Vagina (tissue), 2 donors: ENCODE measurements at regions not wholly inside any gene's neighbourhood (a gene's known extent, or its start where the extent isn't known, plus 50 kb on each side); places are given as distances from the start of the nearest gene placed in this dataset.

Experiments used
- POLR2A ChIP-seq, 2 donors: fragments of 450-650 bp; IDR thresholded peaks; one replicate each; pipeline ENCODE4 v1.6.1; 2017; ENCODE audit warnings: antibody characterized with exemption in 2 of 2, mild to moderate bottlenecking in 2 of 2, moderate library complexity in 2 of 2
- POLR2AphosphoS5 ChIP-seq, 2 donors: sonication (generic); formaldehyde crosslinking; IDR thresholded peaks; one replicate each; pipeline ENCODE4 v1.9.0; 2017; ENCODE audit warnings: antibody characterized with exemption in 2 of 2, mild to moderate bottlenecking in 2 of 2, low read depth in 1 of 2; ENCODE audit not compliant: insufficient read depth in 1 of 2
- TF ChIP-seq, protein P1 (sequence below), 3 experiments: fragments of 450-650 bp in 2 of 3; fragments of 200-600 bp in 1 of 3; sonication (generic) in 1 of 3; IDR thresholded peaks; one replicate each; pipeline ENCODE4 v1.5.1; 2017 to 2019; ENCODE audit warnings: antibody characterized with exemption in 3 of 3, mild to moderate bottlenecking in 2 of 3, moderate library complexity in 2 of 3

DNA sequence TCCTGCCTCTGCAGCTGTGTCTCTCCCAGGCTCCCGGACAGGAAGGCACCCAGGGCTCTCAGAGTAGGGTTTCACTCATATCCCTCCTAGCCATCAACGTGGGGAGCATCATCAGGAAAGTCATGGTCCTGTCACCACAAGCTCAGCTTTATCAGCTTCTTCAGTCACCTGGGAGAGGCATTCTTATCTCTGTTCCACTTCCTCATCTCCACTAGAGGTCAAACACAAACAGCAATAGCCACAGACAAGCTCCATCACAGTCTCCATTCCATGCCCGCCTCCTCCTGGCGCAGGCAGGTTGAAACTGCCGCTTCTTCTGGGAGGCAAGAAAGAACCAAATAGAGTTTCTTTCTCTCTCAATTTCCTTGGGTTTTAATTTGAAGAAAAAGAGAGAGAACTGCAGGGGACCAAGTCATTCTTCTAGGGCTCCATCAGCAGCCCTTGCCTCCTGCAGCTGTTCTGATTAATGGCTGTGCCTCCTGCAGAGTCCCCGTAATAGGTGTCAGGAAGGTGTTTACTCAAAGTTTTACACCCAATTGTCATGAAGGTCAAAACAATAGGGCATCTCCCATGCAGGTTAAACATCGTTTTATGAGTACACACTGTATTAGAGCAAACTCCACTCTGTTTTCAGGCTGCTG, 377.9 kb downstream of the TMEM182 start:
- TF ChIP-seq POLR2A (IDR thresholded peaks at IDR 0.05) (no peak), POLR2AphosphoS5 (IDR thresholded peaks at IDR 0.05; ENCODE audit: insufficient read depth in 1 of 2, low read depth in 1 of 2) (no peak)
- TF ChIP-seq, protein P1, sequence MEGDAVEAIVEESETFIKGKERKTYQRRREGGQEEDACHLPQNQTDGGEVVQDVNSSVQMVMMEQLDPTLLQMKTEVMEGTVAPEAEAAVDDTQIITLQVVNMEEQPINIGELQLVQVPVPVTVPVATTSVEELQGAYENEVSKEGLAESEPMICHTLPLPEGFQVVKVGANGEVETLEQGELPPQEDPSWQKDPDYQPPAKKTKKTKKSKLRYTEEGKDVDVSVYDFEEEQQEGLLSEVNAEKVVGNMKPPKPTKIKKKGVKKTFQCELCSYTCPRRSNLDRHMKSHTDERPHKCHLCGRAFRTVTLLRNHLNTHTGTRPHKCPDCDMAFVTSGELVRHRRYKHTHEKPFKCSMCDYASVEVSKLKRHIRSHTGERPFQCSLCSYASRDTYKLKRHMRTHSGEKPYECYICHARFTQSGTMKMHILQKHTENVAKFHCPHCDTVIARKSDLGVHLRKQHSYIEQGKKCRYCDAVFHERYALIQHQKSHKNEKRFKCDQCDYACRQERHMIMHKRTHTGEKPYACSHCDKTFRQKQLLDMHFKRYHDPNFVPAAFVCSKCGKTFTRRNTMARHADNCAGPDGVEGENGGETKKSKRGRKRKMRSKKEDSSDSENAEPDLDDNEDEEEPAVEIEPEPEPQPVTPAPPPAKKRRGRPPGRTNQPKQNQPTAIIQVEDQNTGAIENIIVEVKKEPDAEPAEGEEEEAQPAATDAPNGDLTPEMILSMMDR (IDR thresholded peaks at IDR 0.05) = no peak
